ENCODE measurements at regions not wholly inside any gene's neighbourhood (a gene's known extent, or its start where the extent isn't known, plus 50 kb on each side); places are given as distances from the start of the nearest gene placed in this dataset.

GRCh38 chr2:65626831-65627230 lies 194.4 kb upstream of the SPRED2 start:
- no peak overlapping the region for H3K27ac ChIP-seq (ENCODE audit: low read depth in 2 of 2, low read length in 2 of 2)
- H3K36me3 ChIP-seq (ENCODE audit: control insufficient read depth in 2 of 2, insufficient read depth in 2 of 2, low read length in 2 of 2), result no peaks in the 10 kb centered on the region
- peaks cover 0 to 4% of the 10 kb centered on the region in 2 donors for H3K27me3 ChIP-seq (ENCODE audit: control insufficient read depth in 2 of 2, insufficient read depth in 2 of 2, low read length in 2 of 2)
- H3K4me3 ChIP-seq (ENCODE audit: low read length in 2 of 2), result no peak overlapping the region
- H3K4me1 ChIP-seq (ENCODE audit: control insufficient read depth in 2 of 2, insufficient read depth in 2 of 2, low read length in 2 of 2), result no peaks in the 10 kb centered on the region
- H3K9ac ChIP-seq (ENCODE audit: low read depth in 1 of 2, low read length in 2 of 2), result no peak overlapping the region
- H3K9me3 ChIP-seq (ENCODE audit: control insufficient read depth in 2 of 2, low read length in 2 of 2), result no peaks in the 10 kb centered on the region

GRCh38 chr2:65625982-65626381 lies 193.6 kb upstream of the SPRED2 start:
- Histone ChIP-seq H3K9ac (ENCODE audit: low read depth in 1 of 2, low read length in 2 of 2) (no peak overlapping the region), H3K4me1 (ENCODE audit: control insufficient read depth in 2 of 2, insufficient read depth in 2 of 2, low read length in 2 of 2) (no peaks in the 10 kb centered on the region), H3K9me3 (ENCODE audit: control insufficient read depth in 2 of 2, low read length in 2 of 2) (no peaks in the 10 kb centered on the region), H3K27ac (ENCODE audit: low read depth in 2 of 2, low read length in 2 of 2) (no peak overlapping the region), H3K36me3 (ENCODE audit: control insufficient read depth in 2 of 2, insufficient read depth in 2 of 2, low read length in 2 of 2) (no peaks in the 10 kb centered on the region), H3K27me3 (ENCODE audit: control insufficient read depth in 2 of 2, insufficient read depth in 2 of 2, low read length in 2 of 2) (peaks cover 4% of the 10 kb centered on the region in 2 donors), H3K4me3 (ENCODE audit: low read length in 2 of 2) (no peak overlapping the region)

- Histone ChIP-seq H3K27ac (ENCODE audit: low read depth in 2 of 2, low read length in 2 of 2) (no peak overlapping the region), H3K27me3 (ENCODE audit: control insufficient read depth in 2 of 2, insufficient read depth in 2 of 2, low read length in 2 of 2) (peaks cover 4 to 10% of the 10 kb centered on the region in 2 donors), H3K4me1 (ENCODE audit: control insufficient read depth in 2 of 2, insufficient read depth in 2 of 2, low read length in 2 of 2) (no peaks in the 10 kb centered on the region), H3K9me3 (ENCODE audit: control insufficient read depth in 2 of 2, low read length in 2 of 2) (no peaks in the 10 kb centered on the region), H3K36me3 (ENCODE audit: control insufficient read depth in 2 of 2, insufficient read depth in 2 of 2, low read length in 2 of 2) (no peaks in the 10 kb centered on the region), H3K4me3 (ENCODE audit: low read length in 2 of 2) (no peak overlapping the region), H3K9ac (ENCODE audit: low read depth in 1 of 2, low read length in 2 of 2) (no peak overlapping the region)
These were observed 190.6 kb upstream of the SPRED2 start for GRCh38 chr2:65622951-65623535.

GRCh38 chr2:65622499-65622898 lies 190.1 kb upstream of the SPRED2 start:
- Histone ChIP-seq H3K4me3 (ENCODE audit: low read length in 2 of 2) (no peak overlapping the region), H3K36me3 (ENCODE audit: control insufficient read depth in 2 of 2, insufficient read depth in 2 of 2, low read length in 2 of 2) (no peaks in the 10 kb centered on the region), H3K27ac (ENCODE audit: low read depth in 2 of 2, low read length in 2 of 2) (no peak overlapping the region)

GRCh38 chr2:65620524-65620923 lies 188.1 kb upstream of the SPRED2 start:
- no peaks in the 10 kb centered on the region for H3K36me3 ChIP-seq (ENCODE audit: control insufficient read depth in 2 of 2, insufficient read depth in 2 of 2, low read length in 2 of 2)
- H3K9ac ChIP-seq (ENCODE audit: low read depth in 1 of 2, low read length in 2 of 2), result no peak overlapping the region
- H3K4me3 ChIP-seq (ENCODE audit: low read length in 2 of 2), result no peak overlapping the region
- H3K9me3 ChIP-seq (ENCODE audit: control insufficient read depth in 2 of 2, low read length in 2 of 2), result no peaks in the 10 kb centered on the region
- peaks cover 9 to 13% of the 10 kb centered on the region in 2 donors for H3K27me3 ChIP-seq (ENCODE audit: control insufficient read depth in 2 of 2, insufficient read depth in 2 of 2, low read length in 2 of 2)
- no peak overlapping the region for H3K27ac ChIP-seq (ENCODE audit: low read depth in 2 of 2, low read length in 2 of 2)
- H3K4me1 ChIP-seq (ENCODE audit: control insufficient read depth in 2 of 2, insufficient read depth in 2 of 2, low read length in 2 of 2), result no peaks in the 10 kb centered on the region

More at GRCh38 chr2:65622499-65622898, 190.1 kb upstream of the SPRED2 start:
- no peak overlapping the region for H3K9ac ChIP-seq (ENCODE audit: low read depth in 1 of 2, low read length in 2 of 2)
- H3K27me3 ChIP-seq (ENCODE audit: control insufficient read depth in 2 of 2, insufficient read depth in 2 of 2, low read length in 2 of 2), result peaks cover 9 to 10% of the 10 kb centered on the region in 2 donors
- no peaks in the 10 kb centered on the region for H3K9me3 ChIP-seq (ENCODE audit: control insufficient read depth in 2 of 2, low read length in 2 of 2)
- no peaks in the 10 kb centered on the region for H3K4me1 ChIP-seq (ENCODE audit: control insufficient read depth in 2 of 2, insufficient read depth in 2 of 2, low read length in 2 of 2)

- Histone ChIP-seq H3K36me3 (ENCODE audit: control insufficient read depth in 2 of 2, insufficient read depth in 2 of 2, low read length in 2 of 2) (no peaks in the 10 kb centered on the region), H3K27me3 (ENCODE audit: control insufficient read depth in 2 of 2, insufficient read depth in 2 of 2, low read length in 2 of 2) (peaks cover 9 to 13% of the 10 kb centered on the region in 2 donors), H3K4me1 (ENCODE audit: control insufficient read depth in 2 of 2, insufficient read depth in 2 of 2, low read length in 2 of 2) (no peaks in the 10 kb centered on the region), H3K27ac (ENCODE audit: low read depth in 2 of 2, low read length in 2 of 2) (no peak overlapping the region), H3K9me3 (ENCODE audit: control insufficient read depth in 2 of 2, low read length in 2 of 2) (no peaks in the 10 kb centered on the region), H3K9ac (ENCODE audit: low read depth in 1 of 2, low read length in 2 of 2) (no peak overlapping the region), H3K4me3 (ENCODE audit: low read length in 2 of 2) (no peak overlapping the region)
These were observed 187.6 kb upstream of the SPRED2 start for GRCh38 chr2:65620026-65620425.

- Histone ChIP-seq H3K9ac (ENCODE audit: low read depth in 1 of 2, low read length in 2 of 2) (no peak overlapping the region), H3K4me3 (ENCODE audit: low read length in 2 of 2) (no peak overlapping the region), H3K36me3 (ENCODE audit: control insufficient read depth in 2 of 2, insufficient read depth in 2 of 2, low read length in 2 of 2) (no peaks in the 10 kb centered on the region), H3K27me3 (ENCODE audit: control insufficient read depth in 2 of 2, insufficient read depth in 2 of 2, low read length in 2 of 2) (peaks cover 5 to 7% of the 10 kb centered on the region in 2 donors), H3K9me3 (ENCODE audit: control insufficient read depth in 2 of 2, low read length in 2 of 2) (no peaks in the 10 kb centered on the region), H3K27ac (ENCODE audit: low read depth in 2 of 2, low read length in 2 of 2) (no peak overlapping the region), H3K4me1 (ENCODE audit: control insufficient read depth in 2 of 2, insufficient read depth in 2 of 2, low read length in 2 of 2) (no peaks in the 10 kb centered on the region)
These were observed 183.2 kb upstream of the SPRED2 start for GRCh38 chr2:65615602-65616001.

GRCh38 chr2:65613968-65614555 lies 181.7 kb upstream of the SPRED2 start:
- Histone ChIP-seq H3K4me3 (ENCODE audit: low read length in 2 of 2) (no peak overlapping the region), H3K9ac (ENCODE audit: low read depth in 1 of 2, low read length in 2 of 2) (no peak overlapping the region), H3K36me3 (ENCODE audit: control insufficient read depth in 2 of 2, insufficient read depth in 2 of 2, low read length in 2 of 2) (no peaks in the 10 kb centered on the region), H3K27ac (ENCODE audit: low read depth in 2 of 2, low read length in 2 of 2) (no peak overlapping the region), H3K9me3 (ENCODE audit: control insufficient read depth in 2 of 2, low read length in 2 of 2) (no peaks in the 10 kb centered on the region), H3K27me3 (ENCODE audit: control insufficient read depth in 2 of 2, insufficient read depth in 2 of 2, low read length in 2 of 2) (peaks cover 3 to 5% of the 10 kb centered on the region in 2 donors), H3K4me1 (ENCODE audit: control insufficient read depth in 2 of 2, insufficient read depth in 2 of 2, low read length in 2 of 2) (no peaks in the 10 kb centered on the region)

GRCh38 chr2:65611488-65611887 lies 179.1 kb upstream of the SPRED2 start:
- Histone ChIP-seq H3K9ac (ENCODE audit: low read depth in 1 of 2, low read length in 2 of 2) (no peak overlapping the region), H3K36me3 (ENCODE audit: control insufficient read depth in 2 of 2, insufficient read depth in 2 of 2, low read length in 2 of 2) (no peaks in the 10 kb centered on the region), H3K4me3 (ENCODE audit: low read length in 2 of 2) (no peak overlapping the region), H3K27ac (ENCODE audit: low read depth in 2 of 2, low read length in 2 of 2) (no peak overlapping the region), H3K27me3 (ENCODE audit: control insufficient read depth in 2 of 2, insufficient read depth in 2 of 2, low read length in 2 of 2) (peaks cover 0 to 11% of the 10 kb centered on the region in 2 donors), H3K4me1 (ENCODE audit: control insufficient read depth in 2 of 2, insufficient read depth in 2 of 2, low read length in 2 of 2) (no peaks in the 10 kb centered on the region), H3K9me3 (ENCODE audit: control insufficient read depth in 2 of 2, low read length in 2 of 2) (no peaks in the 10 kb centered on the region)

GRCh38 chr2:65608916-65609315 lies 176.5 kb upstream of the SPRED2 start:
- Histone ChIP-seq H3K9ac (ENCODE audit: low read depth in 1 of 2, low read length in 2 of 2) (no peak overlapping the region), H3K27me3 (ENCODE audit: control insufficient read depth in 2 of 2, insufficient read depth in 2 of 2, low read length in 2 of 2) (peaks cover 0 to 11% of the 10 kb centered on the region in 2 donors), H3K4me3 (ENCODE audit: low read length in 2 of 2) (no peak overlapping the region), H3K36me3 (ENCODE audit: control insufficient read depth in 2 of 2, insufficient read depth in 2 of 2, low read length in 2 of 2) (no peaks in the 10 kb centered on the region), H3K9me3 (ENCODE audit: control insufficient read depth in 2 of 2, low read length in 2 of 2) (no peaks in the 10 kb centered on the region), H3K4me1 (ENCODE audit: control insufficient read depth in 2 of 2, insufficient read depth in 2 of 2, low read length in 2 of 2) (no peaks in the 10 kb centered on the region), H3K27ac (ENCODE audit: low read depth in 2 of 2, low read length in 2 of 2) (no peak overlapping the region)

All from mucosa of rectum (tissue), 2 donors.